ENCODE measurements at regions not wholly inside any gene's neighbourhood (a gene's known extent, or its start where the extent isn't known, plus 50 kb on each side); places are given as distances from the start of the nearest gene placed in this dataset.

- Mint-ChIP-seq H3K27me3 (ENCODE audit: insufficient read depth) (no peaks in the 10 kb centered on the region), H3K4me3 (no peak overlapping the region), H3K27ac (no peak overlapping the region), H3K4me1 (peaks cover 20% of the 10 kb centered on the region), H3K9me3 (no peaks in the 10 kb centered on the region), H3K36me3 (ENCODE audit: low read depth) (no peaks in the 10 kb centered on the region)
- no peaks in the 10 kb centered on the region for H3K27me3 ChIP-seq (ENCODE audit: control insufficient read depth, insufficient read depth, low read length, poor library complexity, severe bottlenecking)
- peaks cover 6% of the 10 kb centered on the region for H3K4me1 ChIP-seq (ENCODE audit: control insufficient read depth, insufficient read depth, low read length)
- no peak for TF ChIP-seq CTCF (conservative IDR thresholded peaks at IDR 0.05)
- H3K9me3 ChIP-seq (ENCODE audit: control insufficient read depth, low read length), result no peaks in the 10 kb centered on the region
- no peak overlapping the region for H3K9ac ChIP-seq (ENCODE audit: extremely low read depth, low read length, poor library complexity, severe bottlenecking)
- DNase-seq, result no peak
- H3K27ac ChIP-seq (ENCODE audit: low read depth, low read length), result no peak overlapping the region
- H3K36me3 ChIP-seq (ENCODE audit: control insufficient read depth, insufficient read depth, low read length), result no peaks in the 10 kb centered on the region
- H3K4me3 ChIP-seq (ENCODE audit: low read length), result no peak overlapping the region
- 62 to 82% methylated on average over 2 to 8 of the region's 8 CpGs for WGBS, 2 experiments (ENCODE audit: insufficient coverage in 1 of 2, insufficient read length in 1 of 2)
Measured at GRCh38 chr14:98156411-98156810, 1115.6 kb downstream of the BCL11B start.

- no peak for DNase-seq
- Histone ChIP-seq H3K27ac (ENCODE audit: low read depth, low read length) (no peak overlapping the region), H3K4me3 (ENCODE audit: low read length) (no peak overlapping the region), H3K36me3 (ENCODE audit: control insufficient read depth, insufficient read depth, low read length) (no peaks in the 10 kb centered on the region), H3K27me3 (ENCODE audit: control insufficient read depth, insufficient read depth, low read length, poor library complexity, severe bottlenecking) (no peaks in the 10 kb centered on the region), H3K4me1 (ENCODE audit: control insufficient read depth, insufficient read depth, low read length) (no peaks in the 10 kb centered on the region), H3K9me3 (ENCODE audit: control insufficient read depth, low read length) (no peaks in the 10 kb centered on the region), H3K9ac (ENCODE audit: extremely low read depth, low read length, poor library complexity, severe bottlenecking) (no peak overlapping the region)
- TF ChIP-seq CTCF (conservative IDR thresholded peaks at IDR 0.05), result no peak
- H3K27me3 Mint-ChIP-seq (ENCODE audit: insufficient read depth), result no peaks in the 10 kb centered on the region
- no peak overlapping the region for H3K27ac Mint-ChIP-seq
- WGBS, 2 experiments (ENCODE audit: insufficient coverage in 1 of 2, insufficient read length in 1 of 2), result 92 to 93% methylated on average over 8 to 9 of the region's 9 CpGs
- peaks cover 12% of the 10 kb centered on the region for H3K4me1 Mint-ChIP-seq
- no peaks in the 10 kb centered on the region for H3K36me3 Mint-ChIP-seq (ENCODE audit: low read depth)
- H3K4me3 Mint-ChIP-seq, result no peak overlapping the region
- H3K9me3 Mint-ChIP-seq, result no peaks in the 10 kb centered on the region
Measured at GRCh38 chr14:98160901-98161300, 1111.1 kb downstream of the BCL11B start.

- Mint-ChIP-seq H3K27me3 (ENCODE audit: insufficient read depth) (no peaks in the 10 kb centered on the region), H3K4me3 (no peak overlapping the region), H3K4me1 (peaks cover 8% of the 10 kb centered on the region), H3K36me3 (ENCODE audit: low read depth) (no peaks in the 10 kb centered on the region), H3K27ac (no peak overlapping the region), H3K9me3 (no peaks in the 10 kb centered on the region)
- no peak for TF ChIP-seq CTCF (conservative IDR thresholded peaks at IDR 0.05)
- no peak for DNase-seq
- Histone ChIP-seq H3K27ac (ENCODE audit: low read depth, low read length) (no peak overlapping the region), H3K9ac (ENCODE audit: extremely low read depth, low read length, poor library complexity, severe bottlenecking) (no peak overlapping the region), H3K4me1 (ENCODE audit: control insufficient read depth, insufficient read depth, low read length) (no peaks in the 10 kb centered on the region), H3K27me3 (ENCODE audit: control insufficient read depth, insufficient read depth, low read length, poor library complexity, severe bottlenecking) (no peaks in the 10 kb centered on the region), H3K36me3 (ENCODE audit: control insufficient read depth, insufficient read depth, low read length) (no peaks in the 10 kb centered on the region), H3K4me3 (ENCODE audit: low read length) (no peak overlapping the region), H3K9me3 (ENCODE audit: control insufficient read depth, low read length) (no peaks in the 10 kb centered on the region)
- 86 to 92% methylated on average over 4 of the region's 4 CpGs for WGBS, 2 experiments (ENCODE audit: insufficient coverage in 1 of 2, insufficient read length in 1 of 2)
Measured at GRCh38 chr14:98161356-98161755, 1110.6 kb downstream of the BCL11B start.

Data from endodermal cell (in vitro differentiated cells).